ENCODE measurements at regions not wholly inside any gene's neighbourhood (a gene's known extent, or its start where the extent isn't known, plus 50 kb on each side); places are given as distances from the start of the nearest gene placed in this dataset.
"Not testable (repeated sequence)": the region's sequence is repeated elsewhere in the genome, so short reads cannot be mapped to it uniquely, and the experiment has no call there.

DNA sequence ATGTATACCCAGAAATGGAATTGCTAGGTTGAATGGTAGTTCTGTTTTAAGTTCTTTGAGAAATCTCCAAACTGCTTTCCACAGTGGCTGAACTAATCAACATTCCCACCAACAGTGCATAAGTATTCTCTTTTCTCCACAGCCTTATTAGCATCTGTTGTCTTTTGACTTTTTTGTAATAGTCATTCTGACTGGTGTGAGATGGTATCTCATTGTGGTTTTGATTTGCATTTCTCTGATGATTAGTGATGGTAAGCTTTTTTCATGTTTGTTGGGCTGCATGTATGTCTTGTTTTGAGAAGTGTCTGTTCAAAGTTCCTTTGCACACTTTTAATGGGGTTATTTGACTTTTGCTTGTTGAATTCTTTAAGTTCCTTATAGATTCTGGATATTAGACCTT is 52.4 kb upstream of the EHHADH start:
- DNase-seq (ENCODE audit: low read depth in 2 of 2): not testable (repeated sequence)

DNA sequence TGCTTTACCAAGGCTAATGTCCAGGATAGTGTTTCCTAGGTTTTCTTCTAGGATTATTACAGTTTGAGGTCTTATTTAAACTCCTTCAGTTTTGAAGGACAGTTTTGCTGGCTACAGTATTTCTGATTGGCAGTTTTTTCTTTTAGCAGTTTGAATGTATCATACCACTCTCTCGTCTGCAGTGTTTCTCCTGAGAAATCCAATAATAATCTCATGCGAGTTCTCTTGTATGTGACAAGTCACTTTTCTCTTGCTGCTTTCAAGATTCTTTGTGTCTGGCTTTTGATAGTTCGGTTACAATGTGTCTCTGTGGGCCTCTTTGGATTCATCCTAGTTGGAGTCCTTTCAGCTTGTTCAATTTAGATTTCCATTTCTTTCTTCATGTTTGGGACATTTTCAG is 53.0 kb upstream of the EHHADH start:
- DNase-seq (ENCODE audit: low read depth in 2 of 2): no peak

DNA sequence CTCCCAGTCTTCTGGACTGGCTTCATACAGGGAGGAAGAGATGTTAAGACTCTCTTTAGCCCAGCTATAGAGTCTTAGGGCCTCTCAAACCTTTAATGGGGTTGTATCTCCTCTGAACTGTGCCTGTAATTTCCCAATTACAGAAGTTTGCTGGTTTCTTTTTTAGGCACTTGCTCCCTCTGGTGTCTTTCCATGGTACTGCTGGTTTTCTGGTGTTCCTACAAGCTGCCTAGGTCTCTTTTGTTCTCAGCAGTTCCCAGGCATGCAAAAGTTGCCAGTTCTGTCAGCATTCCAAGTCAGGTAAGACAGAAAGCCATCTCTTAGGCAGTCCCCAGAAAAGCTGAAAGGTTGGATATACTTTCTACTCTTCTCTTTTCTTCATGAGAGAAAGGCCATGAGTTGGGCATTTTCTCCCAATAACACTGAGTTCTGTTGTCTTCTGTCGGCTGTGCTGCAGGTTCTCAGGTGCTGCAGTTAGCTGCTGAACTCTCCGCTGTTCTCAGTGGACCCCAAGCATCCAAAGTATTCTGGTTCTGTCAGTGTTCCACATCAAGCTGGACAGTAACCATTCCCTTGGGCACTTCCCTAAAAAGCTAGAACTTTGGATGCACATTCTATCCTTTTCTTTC is 54.4 kb upstream of the EHHADH start:
- DNase-seq (ENCODE audit: low read depth in 2 of 2): peak; percentile 35 to 38

DNA sequence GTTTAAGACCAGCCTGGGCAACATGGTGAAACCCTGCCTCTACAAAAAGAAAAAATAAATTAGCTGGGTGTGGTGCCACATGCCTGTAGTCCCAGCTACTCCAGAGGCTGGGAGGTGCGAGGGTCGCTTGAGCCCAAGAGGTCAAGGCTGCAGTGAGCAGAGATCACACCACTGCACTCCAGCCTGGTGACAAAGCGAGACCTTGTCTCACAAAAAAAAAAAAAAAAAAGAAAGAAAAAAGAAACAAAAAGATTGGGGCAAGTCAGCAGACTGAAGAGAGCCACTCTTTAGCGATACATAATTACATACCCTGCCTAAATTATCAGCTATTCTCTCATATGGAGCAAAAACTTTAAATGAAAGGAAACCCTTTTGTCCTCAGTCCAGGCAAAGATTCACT is 53.6 kb upstream of the MAP3K13 start:
- no peak for DNase-seq (ENCODE audit: low read depth in 2 of 2)

DNA sequence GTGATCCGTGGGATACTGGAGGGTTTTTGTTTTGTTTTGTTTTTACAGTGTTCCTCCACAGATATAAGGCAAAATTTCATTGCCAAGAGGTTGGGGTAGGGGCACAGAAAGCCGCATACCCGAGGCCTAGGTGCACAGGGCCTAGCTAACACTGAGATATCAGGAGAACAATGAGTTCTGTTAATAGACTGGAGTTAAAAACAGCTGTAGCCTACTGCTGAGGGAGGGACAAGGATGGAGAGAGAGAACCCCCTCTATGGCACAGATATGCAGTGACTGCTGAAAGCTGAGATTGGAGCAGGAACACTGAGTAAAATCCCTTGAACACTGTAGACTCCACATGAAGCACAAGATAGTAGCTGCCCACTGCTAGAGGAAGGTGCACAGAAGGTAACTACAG is 53.1 kb upstream of the MAP3K13 start:
- DNase-seq (ENCODE audit: low read depth in 2 of 2): no peak

DNA sequence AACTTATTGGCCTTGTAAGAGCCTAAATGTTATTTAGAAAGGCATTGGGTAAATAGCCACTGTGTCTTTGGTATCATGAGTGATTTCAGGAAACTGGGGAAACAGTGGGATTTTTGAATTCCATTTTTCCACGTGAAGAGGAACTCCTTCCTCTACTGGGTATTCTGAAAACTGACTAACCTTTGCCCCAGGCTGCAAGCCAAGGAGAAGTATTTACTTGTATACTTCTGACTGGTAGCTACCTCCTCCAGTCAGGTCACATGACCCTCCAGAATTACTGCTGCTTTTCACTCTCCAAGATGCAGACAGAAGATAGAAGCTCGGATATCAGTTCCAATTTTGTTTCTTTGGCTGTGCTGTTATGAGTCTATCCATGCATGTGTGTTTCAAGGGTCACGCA is 50.9 kb upstream of the MAP3K13 start:
- DNase-seq (ENCODE audit: low read depth in 2 of 2): no peak

All from stimulated activated CD4-positive, alpha-beta T cell treated with anti-CD3 and anti-CD28 coated beads, Interleukin-4, amount 100 ng/mL, for 48 hours (primary cell).